K562 (cell line): ENCODE measurements at regions not wholly inside any gene's neighbourhood (a gene's known extent, or its start where the extent isn't known, plus 50 kb on each side); places are given as distances from the start of the nearest gene placed in this dataset.

Experiments used
- FOXK2 ChIP-seq, 2 experiments: fragments of 450-650 bp; IDR thresholded peaks in 1 of 2; conservative IDR thresholded peaks in 1 of 2; 2 replicates each; pipeline ENCODE4 v1.6.1; 2016; ENCODE audit warnings: low read depth in 2 of 2, mild to moderate bottlenecking in 1 of 2
- ZNF584 ChIP-seq: fragments of 200-800 bp; sonication (Bioruptor generic); IDR thresholded peaks from 2 replicates; pipeline ENCODE4 v1.6.1; 2016; ENCODE audit warnings: low read depth, mild to moderate bottlenecking, missing genetic modification characterization, missing compliant biosample characterization
- TF ChIP-seq, protein P1 (sequence below): fragments of 450-650 bp; IDR thresholded peaks from 2 replicates; pipeline ENCODE4 v1.6.1; 2016; ENCODE audit warnings: mild to moderate bottlenecking, moderate library complexity
- TF ChIP-seq, protein P2 (sequence below): fragments of 450-650 bp; formaldehyde crosslinking; conservative IDR thresholded peaks from 2 replicates; pipeline ENCODE4 v1.4.0; 2022; ENCODE audit warnings: mild to moderate bottlenecking, missing genetic modification characterization

DNA sequence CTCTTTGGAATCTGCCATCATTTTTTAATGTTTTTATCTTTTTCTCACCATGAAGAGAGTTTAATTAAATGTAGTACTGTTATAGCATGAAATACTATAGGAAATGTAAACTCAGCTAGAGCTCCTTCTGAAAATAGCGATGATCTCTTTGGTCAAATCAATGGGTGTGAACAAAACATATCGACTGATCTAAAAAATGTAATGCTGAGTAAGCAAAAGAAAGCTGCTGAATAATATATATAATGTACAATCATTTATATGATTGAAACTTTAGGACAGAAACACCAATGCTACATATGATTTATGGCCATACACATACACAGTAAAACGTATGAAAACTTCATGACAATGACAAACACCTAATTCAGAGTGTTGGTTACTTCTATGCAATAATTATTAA is 150.8 kb upstream of the TUBA3C start (continued):
- TF ChIP-seq, protein P1, sequence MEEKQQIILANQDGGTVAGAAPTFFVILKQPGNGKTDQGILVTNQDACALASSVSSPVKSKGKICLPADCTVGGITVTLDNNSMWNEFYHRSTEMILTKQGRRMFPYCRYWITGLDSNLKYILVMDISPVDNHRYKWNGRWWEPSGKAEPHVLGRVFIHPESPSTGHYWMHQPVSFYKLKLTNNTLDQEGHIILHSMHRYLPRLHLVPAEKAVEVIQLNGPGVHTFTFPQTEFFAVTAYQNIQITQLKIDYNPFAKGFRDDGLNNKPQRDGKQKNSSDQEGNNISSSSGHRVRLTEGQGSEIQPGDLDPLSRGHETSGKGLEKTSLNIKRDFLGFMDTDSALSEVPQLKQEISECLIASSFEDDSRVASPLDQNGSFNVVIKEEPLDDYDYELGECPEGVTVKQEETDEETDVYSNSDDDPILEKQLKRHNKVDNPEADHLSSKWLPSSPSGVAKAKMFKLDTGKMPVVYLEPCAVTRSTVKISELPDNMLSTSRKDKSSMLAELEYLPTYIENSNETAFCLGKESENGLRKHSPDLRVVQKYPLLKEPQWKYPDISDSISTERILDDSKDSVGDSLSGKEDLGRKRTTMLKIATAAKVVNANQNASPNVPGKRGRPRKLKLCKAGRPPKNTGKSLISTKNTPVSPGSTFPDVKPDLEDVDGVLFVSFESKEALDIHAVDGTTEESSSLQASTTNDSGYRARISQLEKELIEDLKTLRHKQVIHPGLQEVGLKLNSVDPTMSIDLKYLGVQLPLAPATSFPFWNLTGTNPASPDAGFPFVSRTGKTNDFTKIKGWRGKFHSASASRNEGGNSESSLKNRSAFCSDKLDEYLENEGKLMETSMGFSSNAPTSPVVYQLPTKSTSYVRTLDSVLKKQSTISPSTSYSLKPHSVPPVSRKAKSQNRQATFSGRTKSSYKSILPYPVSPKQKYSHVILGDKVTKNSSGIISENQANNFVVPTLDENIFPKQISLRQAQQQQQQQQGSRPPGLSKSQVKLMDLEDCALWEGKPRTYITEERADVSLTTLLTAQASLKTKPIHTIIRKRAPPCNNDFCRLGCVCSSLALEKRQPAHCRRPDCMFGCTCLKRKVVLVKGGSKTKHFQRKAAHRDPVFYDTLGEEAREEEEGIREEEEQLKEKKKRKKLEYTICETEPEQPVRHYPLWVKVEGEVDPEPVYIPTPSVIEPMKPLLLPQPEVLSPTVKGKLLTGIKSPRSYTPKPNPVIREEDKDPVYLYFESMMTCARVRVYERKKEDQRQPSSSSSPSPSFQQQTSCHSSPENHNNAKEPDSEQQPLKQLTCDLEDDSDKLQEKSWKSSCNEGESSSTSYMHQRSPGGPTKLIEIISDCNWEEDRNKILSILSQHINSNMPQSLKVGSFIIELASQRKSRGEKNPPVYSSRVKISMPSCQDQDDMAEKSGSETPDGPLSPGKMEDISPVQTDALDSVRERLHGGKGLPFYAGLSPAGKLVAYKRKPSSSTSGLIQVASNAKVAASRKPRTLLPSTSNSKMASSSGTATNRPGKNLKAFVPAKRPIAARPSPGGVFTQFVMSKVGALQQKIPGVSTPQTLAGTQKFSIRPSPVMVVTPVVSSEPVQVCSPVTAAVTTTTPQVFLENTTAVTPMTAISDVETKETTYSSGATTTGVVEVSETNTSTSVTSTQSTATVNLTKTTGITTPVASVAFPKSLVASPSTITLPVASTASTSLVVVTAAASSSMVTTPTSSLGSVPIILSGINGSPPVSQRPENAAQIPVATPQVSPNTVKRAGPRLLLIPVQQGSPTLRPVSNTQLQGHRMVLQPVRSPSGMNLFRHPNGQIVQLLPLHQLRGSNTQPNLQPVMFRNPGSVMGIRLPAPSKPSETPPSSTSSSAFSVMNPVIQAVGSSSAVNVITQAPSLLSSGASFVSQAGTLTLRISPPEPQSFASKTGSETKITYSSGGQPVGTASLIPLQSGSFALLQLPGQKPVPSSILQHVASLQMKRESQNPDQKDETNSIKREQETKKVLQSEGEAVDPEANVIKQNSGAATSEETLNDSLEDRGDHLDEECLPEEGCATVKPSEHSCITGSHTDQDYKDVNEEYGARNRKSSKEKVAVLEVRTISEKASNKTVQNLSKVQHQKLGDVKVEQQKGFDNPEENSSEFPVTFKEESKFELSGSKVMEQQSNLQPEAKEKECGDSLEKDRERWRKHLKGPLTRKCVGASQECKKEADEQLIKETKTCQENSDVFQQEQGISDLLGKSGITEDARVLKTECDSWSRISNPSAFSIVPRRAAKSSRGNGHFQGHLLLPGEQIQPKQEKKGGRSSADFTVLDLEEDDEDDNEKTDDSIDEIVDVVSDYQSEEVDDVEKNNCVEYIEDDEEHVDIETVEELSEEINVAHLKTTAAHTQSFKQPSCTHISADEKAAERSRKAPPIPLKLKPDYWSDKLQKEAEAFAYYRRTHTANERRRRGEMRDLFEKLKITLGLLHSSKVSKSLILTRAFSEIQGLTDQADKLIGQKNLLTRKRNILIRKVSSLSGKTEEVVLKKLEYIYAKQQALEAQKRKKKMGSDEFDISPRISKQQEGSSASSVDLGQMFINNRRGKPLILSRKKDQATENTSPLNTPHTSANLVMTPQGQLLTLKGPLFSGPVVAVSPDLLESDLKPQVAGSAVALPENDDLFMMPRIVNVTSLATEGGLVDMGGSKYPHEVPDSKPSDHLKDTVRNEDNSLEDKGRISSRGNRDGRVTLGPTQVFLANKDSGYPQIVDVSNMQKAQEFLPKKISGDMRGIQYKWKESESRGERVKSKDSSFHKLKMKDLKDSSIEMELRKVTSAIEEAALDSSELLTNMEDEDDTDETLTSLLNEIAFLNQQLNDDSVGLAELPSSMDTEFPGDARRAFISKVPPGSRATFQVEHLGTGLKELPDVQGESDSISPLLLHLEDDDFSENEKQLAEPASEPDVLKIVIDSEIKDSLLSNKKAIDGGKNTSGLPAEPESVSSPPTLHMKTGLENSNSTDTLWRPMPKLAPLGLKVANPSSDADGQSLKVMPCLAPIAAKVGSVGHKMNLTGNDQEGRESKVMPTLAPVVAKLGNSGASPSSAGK = no peak
- no peak for TF ChIP-seq ZNF584 (CRISPR knock-in tag)
- no peak for TF ChIP-seq FOXK2 (conservative IDR thresholded peaks at IDR 0.05 in 1 of 2, IDR thresholded peaks at IDR 0.05 in 1 of 2; ENCODE audit: low read depth in 2 of 2)
- TF ChIP-seq, protein P2, sequence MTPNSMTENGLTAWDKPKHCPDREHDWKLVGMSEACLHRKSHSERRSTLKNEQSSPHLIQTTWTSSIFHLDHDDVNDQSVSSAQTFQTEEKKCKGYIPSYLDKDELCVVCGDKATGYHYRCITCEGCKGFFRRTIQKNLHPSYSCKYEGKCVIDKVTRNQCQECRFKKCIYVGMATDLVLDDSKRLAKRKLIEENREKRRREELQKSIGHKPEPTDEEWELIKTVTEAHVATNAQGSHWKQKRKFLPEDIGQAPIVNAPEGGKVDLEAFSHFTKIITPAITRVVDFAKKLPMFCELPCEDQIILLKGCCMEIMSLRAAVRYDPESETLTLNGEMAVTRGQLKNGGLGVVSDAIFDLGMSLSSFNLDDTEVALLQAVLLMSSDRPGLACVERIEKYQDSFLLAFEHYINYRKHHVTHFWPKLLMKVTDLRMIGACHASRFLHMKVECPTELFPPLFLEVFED (CRISPR knock-in tag) = no peak
